Stimulated activated CD4-positive, alpha-beta T cell treated with anti-CD3 and anti-CD28 coated beads, Interleukin-4, amount 100 ng/mL, for 4 hours (primary cell): ENCODE measurements at regions not wholly inside any gene's neighbourhood (a gene's known extent, or its start where the extent isn't known, plus 50 kb on each side); places are given as distances from the start of the nearest gene placed in this dataset.

Source experiments
- DNase-seq, 2 experiments: peaks; one replicate each; pipeline ENCODE4 v3.0.0-alpha.2; 2020

DNA sequence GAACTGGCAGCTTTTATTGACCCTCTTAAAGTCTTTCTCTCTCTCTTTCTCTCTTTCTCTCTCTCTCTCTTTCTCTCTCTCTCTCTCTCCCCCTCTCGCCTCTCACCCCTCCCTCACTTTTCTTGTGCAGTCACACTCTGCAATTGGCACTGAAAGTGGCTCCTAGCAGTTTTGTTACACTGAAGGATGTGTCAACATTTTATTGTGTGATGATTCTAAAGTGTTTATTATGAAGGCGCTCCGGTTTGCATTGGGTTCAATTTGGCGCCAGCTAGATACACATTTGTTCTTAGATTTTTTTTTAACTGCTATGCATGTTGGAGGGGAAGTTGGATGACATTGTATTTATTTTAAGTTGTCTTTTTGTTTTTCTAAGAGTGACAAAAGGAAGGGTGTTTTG, 64.0 kb upstream of the CHRM3 start:
- DNase-seq, result no peak

- DNase-seq, result no peak
These were observed 64.5 kb upstream of the CHRM3 start for GRCh38 chr1:239321877-239322276.

DNA sequence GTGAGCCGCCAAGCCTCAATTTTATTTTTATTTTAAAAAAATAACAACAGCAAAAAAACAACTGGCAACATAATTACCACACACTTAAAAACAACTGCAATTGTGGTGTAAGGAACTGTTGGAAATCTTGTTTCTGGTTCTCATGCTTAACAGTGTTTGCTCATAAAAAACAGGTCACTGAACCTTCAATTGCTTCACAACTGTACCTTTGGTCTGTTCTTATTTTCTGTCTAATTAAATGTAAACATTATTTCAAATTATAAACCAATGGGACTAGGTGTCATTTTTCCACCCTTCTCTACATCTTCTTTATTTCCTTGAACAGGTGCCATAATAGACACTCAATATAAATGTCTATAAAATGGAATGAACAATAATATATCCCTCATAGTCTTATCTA, 68.4 kb upstream of the CHRM3 start:
- no peak for DNase-seq

DNA sequence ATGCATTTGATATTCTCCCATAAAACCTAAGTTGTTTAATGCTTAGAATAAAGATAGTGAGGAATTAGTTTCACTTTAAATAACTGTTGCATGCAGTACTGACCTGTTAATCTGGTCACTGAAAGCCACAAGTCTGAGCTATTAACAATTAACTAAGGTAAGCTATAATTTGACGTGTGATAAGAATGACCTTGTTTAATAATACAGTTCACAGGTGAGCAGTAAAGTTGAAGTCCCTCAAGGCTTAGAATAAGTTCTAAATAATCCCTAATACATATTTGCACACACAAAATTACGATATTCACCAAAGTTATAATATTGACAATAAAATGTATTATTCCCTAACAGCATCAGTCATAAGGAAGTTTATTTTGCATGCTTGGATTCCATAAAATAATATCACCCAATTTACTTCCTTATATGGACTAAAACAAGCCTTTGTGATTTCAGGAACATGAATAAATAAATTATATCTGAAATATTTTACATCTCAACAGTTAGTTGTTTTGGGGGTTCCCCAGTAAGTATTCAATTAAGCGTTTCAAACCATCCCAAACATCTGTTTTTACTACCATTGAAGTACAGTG, 70.6 kb upstream of the CHRM3 start:
- no peak for DNase-seq

- DNase-seq, result no peak
These were observed 75.0 kb upstream of the CHRM3 start for GRCh38 chr1:239311331-239311730.

GRCh38 chr1:239308701-239309333, 77.6 kb upstream of the CHRM3 start:
- DNase-seq, result peak in 1 of 2 experiments; percentile 18

GRCh38 chr1:239307886-239308285, 78.5 kb upstream of the CHRM3 start:
- DNase-seq, result no peak

GRCh38 chr1:239306426-239306825, 79.9 kb upstream of the CHRM3 start:
- DNase-seq, result no peak

GRCh38 chr1:239303289-239303688, 83.1 kb upstream of the CHRM3 start:
- no peak for DNase-seq

DNA sequence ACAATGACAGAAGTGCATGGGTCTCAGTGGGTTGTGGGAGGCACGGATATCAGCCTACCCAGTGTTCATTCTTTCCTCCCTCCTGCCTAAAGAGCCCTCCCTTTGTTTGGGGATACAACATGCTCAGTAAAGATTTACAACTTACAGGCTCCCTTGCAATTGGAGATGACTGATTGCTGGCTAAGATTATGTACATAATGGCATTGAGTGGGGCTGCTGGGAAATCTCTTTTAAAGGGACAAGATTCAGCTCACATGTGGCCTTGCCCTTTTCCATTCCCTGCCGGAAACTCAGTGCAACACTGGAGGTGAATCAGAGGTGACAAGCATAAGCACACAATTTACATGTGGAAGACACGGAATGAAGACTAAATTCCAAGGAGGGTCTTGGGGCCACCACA, 83.7 kb upstream of the CHRM3 start:
- no peak for DNase-seq

- no peak for DNase-seq
These were observed 85.1 kb upstream of the CHRM3 start for GRCh38 chr1:239301251-239301650.

DNA sequence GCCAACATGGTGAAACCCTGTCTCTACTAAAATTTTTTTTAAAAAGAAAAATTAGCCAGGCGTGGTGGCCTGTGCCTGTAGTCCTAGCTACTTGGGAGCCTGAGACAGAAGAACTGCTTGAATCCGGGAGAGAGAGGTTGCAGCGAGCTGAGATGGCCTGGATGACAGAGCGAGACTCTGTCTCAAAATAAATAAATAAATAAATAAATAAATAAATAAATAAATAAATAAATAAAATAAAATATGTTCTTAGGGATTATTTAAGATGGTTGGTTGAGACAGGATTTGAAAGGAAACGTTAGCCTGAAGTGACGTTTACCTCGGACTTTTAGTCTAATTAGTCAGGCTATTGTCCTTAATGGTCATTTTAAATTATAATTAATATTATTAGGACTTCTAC, 88.5 kb upstream of the CHRM3 start:
- DNase-seq, result no peak

GRCh38 chr1:239293350-239294110, 92.8 kb upstream of the CHRM3 start:
- no peak for DNase-seq

GRCh38 chr1:239288820-239289554, 97.4 kb upstream of the CHRM3 start:
- DNase-seq, result no peak

DNA sequence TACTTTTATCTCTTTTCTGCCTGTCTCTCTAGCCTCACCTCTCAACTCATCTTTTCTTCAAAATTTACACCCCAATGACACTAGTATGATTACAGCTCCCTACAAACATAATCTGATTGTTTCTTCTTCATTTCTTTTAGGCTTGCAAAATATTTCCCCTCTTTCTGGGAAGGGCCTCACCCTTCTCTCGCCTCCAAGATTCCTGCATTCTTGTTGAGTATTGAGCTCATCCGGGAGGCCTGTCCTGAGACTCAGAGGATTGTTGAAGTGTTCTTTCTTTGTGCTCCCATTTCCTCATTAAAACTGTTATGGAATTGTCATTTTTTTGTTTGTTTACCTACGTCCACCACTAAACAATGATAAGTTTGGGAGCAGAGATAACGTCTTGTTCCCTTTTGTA, 99.1 kb upstream of the CHRM3 start:
- DNase-seq, result no peak

- DNase-seq, result no peak
These were observed 103.2 kb upstream of the CHRM3 start for GRCh38 chr1:239283216-239283615.

GRCh38 chr1:239282411-239282810, 104.0 kb upstream of the CHRM3 start:
- DNase-seq, result no peak

DNA sequence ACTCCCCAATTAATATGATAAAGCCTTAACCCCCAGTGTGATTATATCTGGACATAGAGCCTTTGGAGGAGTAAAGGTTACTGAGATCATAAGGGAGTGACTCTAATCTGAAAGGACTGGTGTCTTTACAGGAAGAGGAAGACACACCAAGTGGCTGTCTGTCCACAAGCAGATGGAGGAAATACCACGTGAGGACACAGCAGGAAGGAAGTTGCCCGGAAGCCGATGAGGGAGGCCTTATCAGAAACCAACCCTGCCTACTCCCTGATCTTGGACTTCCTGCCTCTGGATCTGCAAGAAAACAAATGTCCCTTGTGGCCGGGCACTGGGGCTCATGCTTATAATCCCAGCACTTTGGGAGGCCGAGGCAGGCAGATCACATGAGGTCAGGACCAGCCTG, 110.3 kb upstream of the CHRM3 start:
- DNase-seq, result no peak

DNA sequence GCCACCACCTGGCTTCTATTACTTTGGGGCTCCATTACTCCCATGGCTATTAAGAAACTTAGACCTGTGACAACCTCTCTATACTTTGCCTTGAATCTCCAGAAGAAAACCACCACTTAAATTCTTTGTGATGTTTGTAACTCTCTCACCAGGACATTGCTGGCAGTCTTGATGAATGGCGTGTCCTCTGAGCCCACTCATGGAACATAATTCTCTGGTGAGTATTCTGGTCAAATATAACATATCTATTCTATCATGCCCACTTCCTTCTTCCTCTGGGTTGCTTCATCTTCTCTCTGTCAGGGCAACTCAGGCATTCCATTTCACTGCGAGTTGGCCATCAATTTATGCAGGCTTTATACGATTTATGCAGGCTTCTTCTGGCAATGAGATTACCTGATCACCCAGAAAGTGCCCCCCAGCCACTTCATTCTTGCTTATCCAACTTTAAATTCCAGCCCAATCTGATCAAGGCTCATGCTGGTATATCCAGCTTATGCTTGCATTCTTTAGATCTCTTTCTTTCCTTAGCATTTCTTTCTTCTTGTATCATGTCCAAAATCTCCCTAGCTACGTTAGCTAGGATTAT, 112.0 kb upstream of the CHRM3 start:
- no peak for DNase-seq

DNA sequence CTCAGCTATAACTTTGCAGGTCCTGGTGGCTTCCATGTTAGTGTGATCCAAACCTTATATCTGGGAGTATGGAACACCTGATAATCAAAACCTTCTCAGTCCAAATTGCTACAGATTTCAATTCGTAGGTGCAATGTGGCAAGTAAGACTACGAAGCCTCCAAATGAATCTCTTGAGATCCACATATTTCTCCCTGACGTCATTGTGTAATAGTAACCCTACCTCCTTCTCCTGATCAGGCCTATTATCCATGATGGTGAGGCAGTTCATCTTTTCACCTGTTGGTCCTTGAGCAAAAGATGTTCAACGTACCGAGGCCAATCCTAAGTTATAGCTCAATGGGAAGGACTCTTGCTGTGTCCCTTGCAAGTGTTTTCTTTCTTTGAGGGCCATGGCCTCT, 115.9 kb upstream of the CHRM3 start:
- DNase-seq, result no peak

- no peak for DNase-seq
These were observed 116.7 kb upstream of the CHRM3 start for GRCh38 chr1:239269706-239270105.

DNA sequence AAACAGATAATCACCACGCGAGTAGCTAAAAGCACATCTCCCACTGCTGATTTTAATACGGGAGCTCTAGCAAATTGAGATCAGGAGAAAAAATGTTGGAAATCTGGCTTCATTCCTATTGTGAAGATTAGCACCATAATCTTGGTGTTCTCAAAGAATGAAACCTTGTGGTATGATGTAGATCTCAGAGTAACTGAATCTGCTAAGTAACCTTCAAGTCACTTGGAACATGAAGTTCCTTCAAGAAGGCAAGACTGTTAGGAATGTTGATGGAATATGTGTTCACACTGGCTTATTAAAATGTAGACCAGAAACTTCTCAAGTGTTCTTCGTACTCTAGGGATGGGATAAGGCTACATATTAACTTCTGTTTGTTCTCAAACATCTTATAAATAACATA, 117.4 kb upstream of the CHRM3 start:
- DNase-seq, result no peak

DNA sequence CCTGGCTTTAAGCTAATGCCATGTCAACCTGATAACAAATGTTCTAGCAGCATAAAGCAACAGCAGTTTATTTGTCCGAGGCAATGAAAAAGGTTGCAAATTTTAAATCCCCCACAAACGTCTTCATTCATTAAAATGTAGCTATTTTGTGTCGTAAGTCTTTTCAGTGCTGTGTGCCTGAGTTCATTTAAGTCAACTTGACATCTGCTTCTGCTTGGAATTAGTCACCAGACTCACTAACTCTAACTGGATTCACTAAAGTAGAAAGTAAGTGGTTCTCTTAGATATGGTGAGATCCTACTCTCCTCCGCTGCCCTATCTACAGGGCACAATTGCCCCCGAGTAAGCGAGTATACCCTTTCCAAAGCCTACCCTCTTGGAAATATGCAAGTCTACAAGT, 118.4 kb upstream of the CHRM3 start:
- DNase-seq, result no peak
